GM12872 (cell line): ENCODE measurements at regions not wholly inside any gene's neighbourhood (a gene's known extent, or its start where the extent isn't known, plus 50 kb on each side); places are given as distances from the start of the nearest gene placed in this dataset.

Experiments used
- TF ChIP-seq, protein P1 (sequence below): IDR thresholded peaks from 3 replicates; pipeline ENCODE4 v1.5.1; 2011; ENCODE audit warnings: low read depth, mild to moderate bottlenecking, low read length, moderate library complexity; ENCODE audit not compliant: insufficient read depth

DNA sequence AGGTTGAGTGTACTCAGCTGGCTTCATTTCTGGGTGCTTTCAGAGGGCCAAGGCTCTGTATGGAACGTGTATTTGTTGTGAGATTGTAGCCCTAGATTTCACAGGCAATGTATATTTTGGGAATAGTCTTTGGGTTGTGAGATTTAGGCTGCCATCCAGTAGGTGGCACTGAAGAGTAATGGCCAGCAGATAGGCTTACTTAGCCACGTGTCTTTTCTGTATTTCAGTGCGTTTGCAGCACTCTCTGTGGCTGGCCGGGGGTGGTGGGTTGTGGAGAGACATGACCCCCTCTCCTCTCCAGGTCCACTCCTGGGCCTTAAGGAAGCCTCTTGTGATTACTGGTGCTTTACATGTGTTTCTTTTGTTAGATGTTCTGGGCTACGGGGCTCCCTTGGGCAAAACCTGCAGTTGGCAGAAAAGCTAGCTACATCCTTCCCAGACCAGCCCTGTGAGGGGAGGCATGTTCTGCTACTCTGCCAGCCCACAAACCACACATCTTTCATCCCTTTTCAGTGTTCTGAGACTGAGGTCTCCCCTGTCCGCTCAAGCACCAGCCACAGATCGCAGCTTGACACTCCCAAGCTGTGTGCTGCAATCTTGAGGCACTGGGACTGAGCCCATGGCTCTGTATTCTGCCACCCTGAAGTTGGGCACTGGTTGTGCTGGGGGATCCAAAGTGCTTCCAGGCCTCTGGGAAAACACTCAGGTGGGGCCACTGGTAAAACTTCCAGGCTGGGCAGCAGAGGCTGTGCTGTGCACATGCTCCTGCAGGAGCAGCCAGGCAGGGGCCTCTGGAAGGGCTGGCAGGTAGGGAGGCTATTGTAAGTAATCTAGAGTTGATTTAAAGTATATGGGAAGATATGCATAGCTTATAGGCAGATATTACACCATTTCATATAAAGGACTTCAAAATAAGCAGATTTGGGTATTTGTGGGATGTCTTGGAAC lies 1096.8 kb upstream of the PCDH20 start:
- TF ChIP-seq, protein P1, sequence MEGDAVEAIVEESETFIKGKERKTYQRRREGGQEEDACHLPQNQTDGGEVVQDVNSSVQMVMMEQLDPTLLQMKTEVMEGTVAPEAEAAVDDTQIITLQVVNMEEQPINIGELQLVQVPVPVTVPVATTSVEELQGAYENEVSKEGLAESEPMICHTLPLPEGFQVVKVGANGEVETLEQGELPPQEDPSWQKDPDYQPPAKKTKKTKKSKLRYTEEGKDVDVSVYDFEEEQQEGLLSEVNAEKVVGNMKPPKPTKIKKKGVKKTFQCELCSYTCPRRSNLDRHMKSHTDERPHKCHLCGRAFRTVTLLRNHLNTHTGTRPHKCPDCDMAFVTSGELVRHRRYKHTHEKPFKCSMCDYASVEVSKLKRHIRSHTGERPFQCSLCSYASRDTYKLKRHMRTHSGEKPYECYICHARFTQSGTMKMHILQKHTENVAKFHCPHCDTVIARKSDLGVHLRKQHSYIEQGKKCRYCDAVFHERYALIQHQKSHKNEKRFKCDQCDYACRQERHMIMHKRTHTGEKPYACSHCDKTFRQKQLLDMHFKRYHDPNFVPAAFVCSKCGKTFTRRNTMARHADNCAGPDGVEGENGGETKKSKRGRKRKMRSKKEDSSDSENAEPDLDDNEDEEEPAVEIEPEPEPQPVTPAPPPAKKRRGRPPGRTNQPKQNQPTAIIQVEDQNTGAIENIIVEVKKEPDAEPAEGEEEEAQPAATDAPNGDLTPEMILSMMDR, result peak; percentile 94

DNA sequence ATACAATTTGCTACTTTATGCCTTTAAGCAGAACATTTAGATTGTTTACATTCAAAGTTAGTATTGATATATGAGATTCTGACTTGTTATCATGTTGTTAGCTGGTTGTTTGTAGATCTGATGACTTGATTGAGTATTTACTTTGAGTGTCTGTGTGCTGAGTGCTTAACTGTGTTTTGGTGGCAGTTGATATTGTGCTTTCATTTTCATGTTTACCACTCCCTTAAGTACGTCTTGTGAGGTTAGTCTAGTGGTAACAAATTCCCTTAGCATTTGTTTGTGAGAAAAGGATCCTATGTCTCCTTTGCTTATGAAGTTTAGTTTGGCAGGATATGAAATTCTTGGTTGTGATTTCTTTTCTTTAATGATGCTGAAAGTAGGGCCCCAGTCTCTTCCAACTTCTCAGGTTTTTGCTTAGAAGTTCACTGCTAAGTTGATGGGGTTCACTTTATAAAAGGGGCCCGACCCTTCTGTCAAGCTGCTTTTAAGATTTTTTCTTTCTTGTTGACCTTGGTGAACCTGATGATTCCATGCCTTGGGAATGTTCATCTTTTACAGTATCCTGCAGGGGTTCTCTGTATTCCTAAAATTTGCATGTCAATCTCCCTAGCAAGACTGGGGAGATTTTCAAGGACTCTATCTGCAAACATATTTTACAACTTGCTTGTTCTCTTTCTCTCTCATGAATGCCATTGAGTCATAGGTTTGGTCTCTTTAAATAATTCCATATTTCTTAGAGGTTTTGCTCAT lies 1095.4 kb upstream of the PCDH20 start:
- TF ChIP-seq, protein P1, result no peak

DNA sequence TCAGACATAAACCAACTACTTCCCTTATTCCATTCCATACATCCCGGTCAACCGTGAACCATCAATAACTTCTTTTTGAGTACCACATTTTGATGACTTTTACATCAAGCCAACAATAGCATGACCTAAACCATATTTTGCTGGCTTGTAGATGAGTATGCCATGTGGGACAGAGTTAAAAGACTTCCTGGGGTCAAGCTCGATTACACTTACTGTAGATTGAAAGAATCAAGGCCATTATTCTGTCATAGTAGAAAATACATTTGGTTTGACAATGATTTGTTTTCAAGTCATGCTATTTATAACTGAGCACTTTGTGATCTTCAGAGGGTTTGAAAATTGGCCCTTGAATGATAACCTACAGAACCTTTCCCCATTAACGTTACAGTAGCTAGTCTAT lies 1086.9 kb upstream of the PCDH20 start:
- TF ChIP-seq, protein P1, result no peak

DNA sequence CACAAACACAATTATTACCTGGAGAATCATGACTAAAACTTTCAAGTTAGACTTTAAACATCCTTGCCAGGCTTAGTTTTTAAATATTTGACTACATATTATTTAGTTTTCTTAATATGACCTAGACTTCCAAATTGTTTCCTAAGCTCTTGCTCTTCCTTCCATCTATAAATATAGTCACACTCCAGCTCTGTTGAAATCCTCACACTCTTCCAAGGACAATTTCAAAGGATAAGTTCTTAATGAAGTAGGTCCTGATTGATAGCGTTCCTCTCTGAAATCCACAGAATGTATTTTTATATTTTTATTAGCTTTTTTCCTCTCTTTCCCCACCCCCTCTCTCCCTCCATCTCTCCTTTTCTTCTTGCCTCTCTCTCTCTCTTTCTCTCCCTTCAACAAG lies 1074.1 kb upstream of the PCDH20 start:
- TF ChIP-seq, protein P1, result no peak

DNA sequence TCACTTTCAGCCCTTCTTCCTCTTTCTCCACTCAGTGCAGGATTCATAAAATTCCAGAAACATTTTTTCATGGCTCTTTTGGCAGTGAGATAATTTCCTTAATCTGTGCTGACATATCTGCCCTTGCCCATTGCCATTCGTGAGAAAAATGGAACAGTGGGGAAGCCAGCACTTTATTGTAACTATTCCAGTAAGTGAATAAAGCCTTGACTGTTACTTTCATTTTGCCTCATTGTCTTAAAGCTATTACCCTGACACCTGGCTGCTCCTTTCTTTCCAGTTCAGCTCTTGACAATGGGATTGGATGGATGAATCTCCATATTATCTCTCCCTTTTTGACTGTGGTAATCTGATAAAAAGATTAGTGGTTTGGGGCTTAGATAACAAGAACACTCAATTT lies 1068.1 kb upstream of the PCDH20 start:
- TF ChIP-seq, protein P1, result no peak

DNA sequence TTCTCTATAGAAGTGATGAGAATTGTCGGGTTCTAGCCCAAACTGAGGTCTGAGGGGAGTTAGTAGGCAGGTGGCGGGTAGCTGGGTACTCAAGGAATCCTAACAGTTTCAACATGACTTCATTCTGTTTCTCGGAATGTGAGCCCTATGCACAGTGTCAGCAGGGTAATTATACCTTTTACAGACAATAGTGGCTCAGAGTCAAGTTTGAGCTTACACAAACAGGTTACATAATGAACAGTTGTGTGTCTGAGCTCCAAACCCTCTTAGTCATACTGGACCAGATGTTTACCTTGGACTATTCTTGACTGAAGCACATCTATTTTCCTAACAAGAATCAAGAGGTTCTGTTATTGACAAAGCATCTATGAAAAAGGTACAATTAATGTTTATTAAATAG lies 1066.7 kb upstream of the PCDH20 start:
- TF ChIP-seq, protein P1, result no peak

DNA sequence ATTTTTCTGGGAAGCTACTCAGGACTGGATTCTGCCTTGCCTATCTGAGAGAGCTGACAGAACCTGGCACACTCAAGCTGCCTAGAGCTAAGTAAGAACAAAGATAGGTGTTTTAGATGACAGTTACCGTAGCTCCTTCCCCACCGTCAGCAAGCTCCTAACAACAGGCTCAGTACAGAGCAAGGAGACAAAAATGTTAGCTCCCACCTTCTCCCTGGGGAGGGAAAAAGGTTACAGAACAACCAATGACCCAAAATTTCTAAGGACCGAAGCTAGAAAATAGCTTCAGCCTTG lies 1058.2 kb upstream of the PCDH20 start:
- TF ChIP-seq, protein P1, result no peak
